ENCODE measurements at regions not wholly inside any gene's neighbourhood (a gene's known extent, or its start where the extent isn't known, plus 50 kb on each side); places are given as distances from the start of the nearest gene placed in this dataset.

DNA sequence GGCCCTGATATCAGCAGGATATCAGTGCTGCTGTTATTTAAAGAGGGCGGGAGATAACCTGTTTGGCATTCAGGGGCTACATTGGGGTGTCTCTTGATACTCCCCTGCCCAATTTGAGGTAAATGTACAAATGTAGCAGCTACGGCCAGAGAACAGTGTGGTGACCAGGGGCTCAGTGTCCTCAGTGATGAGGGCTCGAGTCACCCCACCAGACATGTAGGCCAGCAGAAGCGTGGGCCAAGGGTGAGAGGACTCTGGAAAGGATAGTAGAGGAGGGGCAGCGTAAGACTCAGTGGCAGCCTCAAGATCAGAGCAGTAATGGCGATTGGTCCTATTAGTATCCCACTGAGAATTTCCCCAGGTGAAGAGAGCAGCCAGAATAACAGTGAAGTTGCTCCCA, 108.4 kb downstream of the XCL2 start:
- TF ChIP-seq EZH2phosphoT487 (conservative IDR thresholded peaks at IDR 0.05; ENCODE audit: low read length): no peak
- TF ChIP-seq, protein P1, sequence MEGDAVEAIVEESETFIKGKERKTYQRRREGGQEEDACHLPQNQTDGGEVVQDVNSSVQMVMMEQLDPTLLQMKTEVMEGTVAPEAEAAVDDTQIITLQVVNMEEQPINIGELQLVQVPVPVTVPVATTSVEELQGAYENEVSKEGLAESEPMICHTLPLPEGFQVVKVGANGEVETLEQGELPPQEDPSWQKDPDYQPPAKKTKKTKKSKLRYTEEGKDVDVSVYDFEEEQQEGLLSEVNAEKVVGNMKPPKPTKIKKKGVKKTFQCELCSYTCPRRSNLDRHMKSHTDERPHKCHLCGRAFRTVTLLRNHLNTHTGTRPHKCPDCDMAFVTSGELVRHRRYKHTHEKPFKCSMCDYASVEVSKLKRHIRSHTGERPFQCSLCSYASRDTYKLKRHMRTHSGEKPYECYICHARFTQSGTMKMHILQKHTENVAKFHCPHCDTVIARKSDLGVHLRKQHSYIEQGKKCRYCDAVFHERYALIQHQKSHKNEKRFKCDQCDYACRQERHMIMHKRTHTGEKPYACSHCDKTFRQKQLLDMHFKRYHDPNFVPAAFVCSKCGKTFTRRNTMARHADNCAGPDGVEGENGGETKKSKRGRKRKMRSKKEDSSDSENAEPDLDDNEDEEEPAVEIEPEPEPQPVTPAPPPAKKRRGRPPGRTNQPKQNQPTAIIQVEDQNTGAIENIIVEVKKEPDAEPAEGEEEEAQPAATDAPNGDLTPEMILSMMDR (IDR thresholded peaks at IDR 0.05; ENCODE audit: insufficient read depth, low read length, poor library complexity, severe bottlenecking): no peak

All from SU-DHL-6 (cell line).